ENCODE measurements at regions not wholly inside any gene's neighbourhood (a gene's known extent, or its start where the extent isn't known, plus 50 kb on each side); places are given as distances from the start of the nearest gene placed in this dataset.
"Not testable (repeated sequence)": the region's sequence is repeated elsewhere in the genome, so short reads cannot be mapped to it uniquely, and the experiment has no call there.

- H3K4me1 Mint-ChIP-seq (ENCODE audit: unreplicated experiment) = no peaks in the 10 kb centered on the region
- peaks cover 12% of the 10 kb centered on the region for H3K9me3 Mint-ChIP-seq
- no peak for DNase-seq (ENCODE audit: extremely low spot score, unreplicated experiment)
Measured at GRCh38 chr11:100445231-100445735, 241.8 kb upstream of the ARHGAP42 start.

GRCh38 chr11:100451801-100452460 lies 235.2 kb upstream of the ARHGAP42 start:
- not testable (repeated sequence) for H3K4me3 Mint-ChIP-seq

More at GRCh38 chr11:100445231-100445735, 241.8 kb upstream of the ARHGAP42 start:
- H3K4me3 Mint-ChIP-seq = no peak overlapping the region
- no peak for TF ChIP-seq CTCF (conservative IDR thresholded peaks at IDR 0.05)
- H3K27me3 Mint-ChIP-seq = no peaks in the 10 kb centered on the region
- no peak overlapping the region for H3K27ac Mint-ChIP-seq
- H3K36me3 Mint-ChIP-seq = no peaks in the 10 kb centered on the region

GRCh38 chr11:100459811-100460210 lies 227.3 kb upstream of the ARHGAP42 start:
- no peaks in the 10 kb centered on the region for H3K36me3 Mint-ChIP-seq
- no peak overlapping the region for H3K27ac Mint-ChIP-seq
- H3K4me3 Mint-ChIP-seq = no peak overlapping the region
- no peak for TF ChIP-seq CTCF (conservative IDR thresholded peaks at IDR 0.05)
- no peak for DNase-seq (ENCODE audit: extremely low spot score, unreplicated experiment)
- no peaks in the 10 kb centered on the region for H3K4me1 Mint-ChIP-seq (ENCODE audit: unreplicated experiment)
- no peaks in the 10 kb centered on the region for H3K9me3 Mint-ChIP-seq
- H3K27me3 Mint-ChIP-seq = no peaks in the 10 kb centered on the region

More at GRCh38 chr11:100451801-100452460, 235.2 kb upstream of the ARHGAP42 start:
- not testable (repeated sequence) for H3K27me3 Mint-ChIP-seq; H3K27ac Mint-ChIP-seq; DNase-seq (ENCODE audit: extremely low spot score, unreplicated experiment); H3K4me1 Mint-ChIP-seq (ENCODE audit: unreplicated experiment); H3K36me3 Mint-ChIP-seq
- peaks cover 12% of the 10 kb centered on the region for H3K9me3 Mint-ChIP-seq

GRCh38 chr11:100460426-100460825 lies 226.7 kb upstream of the ARHGAP42 start:
- no peak overlapping the region for H3K4me3 Mint-ChIP-seq
- H3K36me3 Mint-ChIP-seq = no peaks in the 10 kb centered on the region
- H3K27ac Mint-ChIP-seq = no peak overlapping the region
- no peaks in the 10 kb centered on the region for H3K9me3 Mint-ChIP-seq
- TF ChIP-seq CTCF (conservative IDR thresholded peaks at IDR 0.05) = no peak
- DNase-seq (ENCODE audit: extremely low spot score, unreplicated experiment) = no peak
- H3K27me3 Mint-ChIP-seq = no peaks in the 10 kb centered on the region
- H3K4me1 Mint-ChIP-seq (ENCODE audit: unreplicated experiment) = no peaks in the 10 kb centered on the region

GRCh38 chr11:100467821-100468508 lies 219.1 kb upstream of the ARHGAP42 start:
- Mint-ChIP-seq H3K27ac (no peak overlapping the region), H3K4me1 (ENCODE audit: unreplicated experiment) (peaks cover 8% of the 10 kb centered on the region), H3K4me3 (no peak overlapping the region), H3K36me3 (no peaks in the 10 kb centered on the region), H3K27me3 (peaks cover 5% of the 10 kb centered on the region), H3K9me3 (no peaks in the 10 kb centered on the region)
- DNase-seq (ENCODE audit: extremely low spot score, unreplicated experiment) = no peak
- TF ChIP-seq CTCF (conservative IDR thresholded peaks at IDR 0.05) = no peak

- H3K4me3 Mint-ChIP-seq = no peak overlapping the region
- H3K36me3 Mint-ChIP-seq = no peaks in the 10 kb centered on the region
- DNase-seq (ENCODE audit: extremely low spot score, unreplicated experiment) = no peak
- H3K9me3 Mint-ChIP-seq = no peaks in the 10 kb centered on the region
- peaks cover 8% of the 10 kb centered on the region for H3K4me1 Mint-ChIP-seq (ENCODE audit: unreplicated experiment)
- H3K27ac Mint-ChIP-seq = no peak overlapping the region
- no peak for TF ChIP-seq CTCF (conservative IDR thresholded peaks at IDR 0.05)
- H3K27me3 Mint-ChIP-seq = peaks cover 5% of the 10 kb centered on the region
Measured at GRCh38 chr11:100469835-100470234, 217.3 kb upstream of the ARHGAP42 start.
